Right lobe of liver (tissue), 4 donors: ENCODE measurements at regions not wholly inside any gene's neighbourhood (a gene's known extent, or its start where the extent isn't known, plus 50 kb on each side); places are given as distances from the start of the nearest gene placed in this dataset.

ENCODE experiments used
- CTCF ChIP-seq, 4 donors: fragments of 200-600 bp in 3 of 4; fragments of 450-650 bp in 1 of 4; IDR thresholded peaks; one replicate each; pipeline versions ENCODE4 v1.5.1 to v1.8.0; 2016 to 2022; ENCODE audit warnings: antibody characterized with exemption in 4 of 4, mild to moderate bottlenecking in 2 of 4
- POLR2A ChIP-seq: fragments of 450-650 bp; IDR thresholded peaks from one replicate; pipeline ENCODE4 v1.6.1; 2017; ENCODE audit warnings: antibody characterized with exemption, mild to moderate bottlenecking
- donor health status: DM: no; HTN: no; CAD: no.
- donor health status: DM: no; HTN: no; CAD: no.
- donor health status: DM: no; HTN: yes; CAD: no.

DNA sequence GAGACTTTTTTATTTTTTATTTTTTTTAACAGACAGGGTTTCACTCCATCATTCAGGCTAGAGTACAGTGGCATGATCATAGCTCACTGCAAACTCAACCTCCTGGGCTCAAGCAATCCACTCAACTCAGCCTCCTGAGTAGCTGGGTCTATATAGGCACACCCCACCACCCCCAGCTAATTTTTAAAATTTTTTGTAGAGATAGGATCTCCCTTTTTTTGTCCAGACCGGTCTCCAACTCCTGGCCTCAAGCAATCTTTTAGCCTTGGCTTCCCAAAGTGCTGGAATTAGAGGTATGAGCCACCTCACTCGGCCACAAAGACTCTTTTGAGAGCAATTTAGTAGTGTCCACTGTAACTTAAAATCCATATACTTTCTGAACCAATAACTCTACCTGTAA, 103.3 kb upstream of the DST start:
- TF ChIP-seq CTCF (IDR thresholded peaks at IDR 0.05) (no peak), POLR2A (no peak)
